ENCODE measurements at regions not wholly inside any gene's neighbourhood (a gene's known extent, or its start where the extent isn't known, plus 50 kb on each side); places are given as distances from the start of the nearest gene placed in this dataset.

DNA sequence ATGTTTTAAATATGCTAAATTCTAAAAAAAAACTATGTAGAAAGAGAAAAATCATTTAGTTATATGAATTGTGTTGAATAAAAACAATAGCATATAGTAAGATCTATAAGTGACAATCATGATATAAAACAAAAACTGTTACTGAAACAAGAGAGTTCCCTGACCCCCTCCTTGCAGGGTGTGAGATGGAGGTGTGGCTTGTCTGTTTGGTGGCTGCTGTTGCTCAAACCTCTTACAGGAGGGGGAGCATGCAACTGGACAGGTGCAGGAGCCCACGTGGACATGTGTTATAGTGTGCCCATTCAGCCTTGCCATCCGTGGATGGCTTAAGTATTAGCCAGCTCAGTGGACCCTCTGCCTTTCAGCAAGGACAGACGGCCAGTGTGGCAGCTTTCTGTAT is 206.7 kb downstream of the MOXD1 start:
- TF ChIP-seq, protein P1, sequence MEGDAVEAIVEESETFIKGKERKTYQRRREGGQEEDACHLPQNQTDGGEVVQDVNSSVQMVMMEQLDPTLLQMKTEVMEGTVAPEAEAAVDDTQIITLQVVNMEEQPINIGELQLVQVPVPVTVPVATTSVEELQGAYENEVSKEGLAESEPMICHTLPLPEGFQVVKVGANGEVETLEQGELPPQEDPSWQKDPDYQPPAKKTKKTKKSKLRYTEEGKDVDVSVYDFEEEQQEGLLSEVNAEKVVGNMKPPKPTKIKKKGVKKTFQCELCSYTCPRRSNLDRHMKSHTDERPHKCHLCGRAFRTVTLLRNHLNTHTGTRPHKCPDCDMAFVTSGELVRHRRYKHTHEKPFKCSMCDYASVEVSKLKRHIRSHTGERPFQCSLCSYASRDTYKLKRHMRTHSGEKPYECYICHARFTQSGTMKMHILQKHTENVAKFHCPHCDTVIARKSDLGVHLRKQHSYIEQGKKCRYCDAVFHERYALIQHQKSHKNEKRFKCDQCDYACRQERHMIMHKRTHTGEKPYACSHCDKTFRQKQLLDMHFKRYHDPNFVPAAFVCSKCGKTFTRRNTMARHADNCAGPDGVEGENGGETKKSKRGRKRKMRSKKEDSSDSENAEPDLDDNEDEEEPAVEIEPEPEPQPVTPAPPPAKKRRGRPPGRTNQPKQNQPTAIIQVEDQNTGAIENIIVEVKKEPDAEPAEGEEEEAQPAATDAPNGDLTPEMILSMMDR (IDR thresholded peaks at IDR 0.05): no peak
- no peak for TF ChIP-seq POLR2A (IDR thresholded peaks at IDR 0.05)
